MM.1S (cell line): ENCODE measurements at regions not wholly inside any gene's neighbourhood (a gene's known extent, or its start where the extent isn't known, plus 50 kb on each side); places are given as distances from the start of the nearest gene placed in this dataset.

Experiments used
- DNase-seq: peaks from one replicate; pipeline ENCODE4 v3.0.0-alpha.2; 2015
- H2AFZ ChIP-seq: fragments of 300-600 bp; sonication (generic); 2 replicates; pipeline ENCODE4 v1.6.0; 2016; ENCODE audit warnings: antibody characterized with exemption, low read length
- H3F3A ChIP-seq: fragments of 300-600 bp; sonication (generic); 2 replicates; pipeline ENCODE4 v1.6.1; 2016; ENCODE audit warnings: mild to moderate bottlenecking, antibody characterized with exemption, low read length, moderate library complexity, mixed read lengths; ENCODE audit not compliant: insufficient read depth
- H3K27ac ChIP-seq: fragments of 300-600 bp; sonication (generic); 2 replicates; pipeline ENCODE4 v1.5.1; 2016; ENCODE audit warnings: mild to moderate bottlenecking, low read length
- H3K27me3 ChIP-seq: fragments of 300-600 bp; sonication (generic); replicated peaks from 2 replicates; pipeline ENCODE4 v1.6.0; 2016; ENCODE audit warnings: low read length; ENCODE audit not compliant: insufficient read depth
- H3K36me3 ChIP-seq: fragments of 300-600 bp; sonication (generic); replicated peaks from 2 replicates; pipeline ENCODE4 v1.6.1; 2016; ENCODE audit warnings: mild to moderate bottlenecking, low read length, mixed read lengths; ENCODE audit not compliant: insufficient read depth
- H3K4me1 ChIP-seq: fragments of 300-600 bp; sonication (generic); 2 replicates; pipeline ENCODE4 v1.6.1; 2016; ENCODE audit warnings: low read length, mixed read lengths
- H3K4me2 ChIP-seq: fragments of 300-600 bp; sonication (generic); 2 replicates; pipeline ENCODE4 v1.6.0; 2016; ENCODE audit warnings: low read depth, low read length
- H3K4me3 ChIP-seq: fragments of 300-600 bp; sonication (generic); 2 replicates; pipeline ENCODE4 v1.5.1; 2016; ENCODE audit warnings: low read length, mixed read lengths
- H3K79me2 ChIP-seq: fragments of 300-600 bp; sonication (generic); 2 replicates; pipeline ENCODE4 v1.6.1; 2016; ENCODE audit warnings: mixed run types, low read length, mixed read lengths
- H3K9ac ChIP-seq: fragments of 300-600 bp; sonication (generic); 2 replicates; pipeline ENCODE4 v1.6.1; 2016; ENCODE audit warnings: low read length, mixed read lengths
- H3K9me2 ChIP-seq: fragments of 300-600 bp; sonication (generic); replicated peaks from 2 replicates; pipeline ENCODE4 v1.6.1; 2016; ENCODE audit warnings: mild to moderate bottlenecking, low read length, mixed read lengths; ENCODE audit not compliant: insufficient read depth
- H3K9me3 ChIP-seq: fragments of 300-600 bp; sonication (generic); replicated peaks from 2 replicates; pipeline ENCODE4 v1.6.1; 2016; ENCODE audit warnings: mild to moderate bottlenecking, low read length, mixed read lengths; ENCODE audit not compliant: insufficient read depth
- H4K20me1 ChIP-seq: fragments of 300-600 bp; sonication (generic); 2 replicates; pipeline ENCODE4 v1.6.1; 2016; ENCODE audit warnings: mild to moderate bottlenecking, low read length, moderate library complexity, mixed read lengths; ENCODE audit not compliant: insufficient read depth
- CTCF ChIP-seq: fragments of 300-600 bp; sonication (generic); IDR thresholded peaks from 2 replicates; pipeline ENCODE4 v1.5.1; 2016; ENCODE audit warnings: antibody characterized with exemption, low read length, mixed read lengths
- EZH2 ChIP-seq: fragments of 300-600 bp; sonication (generic); optimal IDR thresholded peaks from 2 replicates; pipeline ENCODE3; 2017; ENCODE audit warnings: low read depth, mild to moderate bottlenecking, antibody characterized with exemption, low read length, mixed read lengths
- EZH2phosphoT487 ChIP-seq: fragments of 300-600 bp; sonication (generic); IDR thresholded peaks from 2 replicates; pipeline ENCODE4 v1.6.1; 2018; ENCODE audit warnings: antibody characterized with exemption, low read length

- Histone ChIP-seq H3K9me3 (no peaks in the 10 kb centered on the region), H3K9me2 (no peaks in the 10 kb centered on the region), H4K20me1 (no peaks in the 10 kb centered on the region), H3K4me3 (no peak overlapping the region), H3K4me2 (no peak overlapping the region), H3K79me2 (no peaks in the 10 kb centered on the region), H3K36me3 (no peaks in the 10 kb centered on the region), H3F3A (no peaks in the 10 kb centered on the region), H3K27ac (no peak overlapping the region), H3K4me1 (no peaks in the 10 kb centered on the region), H3K9ac (no peak overlapping the region), H3K27me3 (no peaks in the 10 kb centered on the region), H2AFZ (no peak overlapping the region)
- TF ChIP-seq EZH2phosphoT487 (no peak), EZH2 (no peak), CTCF (no peak)
- DNase-seq, result no peak
Observed at GRCh38 chr4:131499141-131499873, 1649.8 kb upstream of the PCDH10 start.

- H3K27me3 ChIP-seq, result no peaks in the 10 kb centered on the region
Observed at GRCh38 chr4:131509521-131509920, 1639.6 kb upstream of the PCDH10 start.

GRCh38 chr4:131526686-131527085, 1622.4 kb upstream of the PCDH10 start:
- no peaks in the 10 kb centered on the region for H3K9me3 ChIP-seq
- H3K4me2 ChIP-seq, result no peak overlapping the region
- no peaks in the 10 kb centered on the region for H3K9me2 ChIP-seq
- no peak overlapping the region for H3K4me3 ChIP-seq
- H3K79me2 ChIP-seq, result no peaks in the 10 kb centered on the region
- H3K27ac ChIP-seq, result no peak overlapping the region
- no peak overlapping the region for H2AFZ ChIP-seq
- H3K4me1 ChIP-seq, result no peaks in the 10 kb centered on the region
- no peaks in the 10 kb centered on the region for H3K36me3 ChIP-seq
- TF ChIP-seq EZH2, result no peak
- no peak for TF ChIP-seq EZH2phosphoT487
- no peak for TF ChIP-seq CTCF
- no peak for DNase-seq
- H3F3A ChIP-seq, result no peaks in the 10 kb centered on the region
- no peaks in the 10 kb centered on the region for H3K27me3 ChIP-seq
- no peaks in the 10 kb centered on the region for H4K20me1 ChIP-seq
- H3K9ac ChIP-seq, result no peak overlapping the region

More at GRCh38 chr4:131509521-131509920, 1639.6 kb upstream of the PCDH10 start:
- no peaks in the 10 kb centered on the region for H3K36me3 ChIP-seq
- no peak overlapping the region for H2AFZ ChIP-seq
- H3K9me3 ChIP-seq, result no peaks in the 10 kb centered on the region
- no peak overlapping the region for H3K4me3 ChIP-seq
- H3K9ac ChIP-seq, result no peak overlapping the region
- H3K27ac ChIP-seq, result no peak overlapping the region
- H4K20me1 ChIP-seq, result no peaks in the 10 kb centered on the region
- no peaks in the 10 kb centered on the region for H3F3A ChIP-seq
- no peaks in the 10 kb centered on the region for H3K79me2 ChIP-seq
- no peak for TF ChIP-seq EZH2
- TF ChIP-seq CTCF, result no peak
- no peak for TF ChIP-seq EZH2phosphoT487
- no peaks in the 10 kb centered on the region for H3K4me1 ChIP-seq
- no peak for DNase-seq
- no peaks in the 10 kb centered on the region for H3K9me2 ChIP-seq
- H3K4me2 ChIP-seq, result no peak overlapping the region
